WTC11 (cell line): ENCODE measurements at regions not wholly inside any gene's neighbourhood (a gene's known extent, or its start where the extent isn't known, plus 50 kb on each side); places are given as distances from the start of the nearest gene placed in this dataset.
"Not testable (repeated sequence)": the region's sequence is repeated elsewhere in the genome, so short reads cannot be mapped to it uniquely, and the experiment has no call there.

ENCODE experiments used
- ATF1 ChIP-seq: sonication (generic); formaldehyde crosslinking; IDR thresholded peaks from 2 replicates; pipeline ENCODE4 v1.8.1; 2023; ENCODE audit warnings: mild to moderate bottlenecking, moderate library complexity, missing genetic modification reagents
- CREM ChIP-seq: sonication (generic); formaldehyde crosslinking; IDR thresholded peaks from 2 replicates; pipeline ENCODE4 v1.8.1; 2022; ENCODE audit warnings: mild to moderate bottlenecking, missing genetic modification reagents, moderate library complexity
- CTCF ChIP-seq: fragments of 200-600 bp; IDR thresholded peaks from 2 replicates; pipeline ENCODE4 v1.8.0; 2022; ENCODE audit warnings: antibody characterized with exemption
- ELF4 ChIP-seq: sonication (generic); formaldehyde crosslinking; IDR thresholded peaks from 2 replicates; pipeline ENCODE4 v1.8.1; 2022; ENCODE audit warnings: low read depth, mild to moderate bottlenecking, moderate library complexity, missing genetic modification reagents
- SMAD4 ChIP-seq: sonication (generic); formaldehyde crosslinking; IDR thresholded peaks from 2 replicates; pipeline ENCODE4 v1.8.0; 2022; ENCODE audit warnings: mild to moderate bottlenecking, missing genetic modification reagents
- SOX15 ChIP-seq: fragments of 250-450 bp; sonication (Bioruptor Pico); IDR thresholded peaks from 2 replicates; pipeline ENCODE4 v1.9.0; 2021; ENCODE audit warnings: mild to moderate bottlenecking
- ZNF671 ChIP-seq: fragments of 250-450 bp; sonication (Bioruptor Pico); IDR thresholded peaks from 2 replicates; pipeline ENCODE4 v1.8.0; 2021; ENCODE audit warnings: mild to moderate bottlenecking

- TF ChIP-seq CTCF; ZNF671; SOX15 (CRISPR knock-in tag); ELF4 (CRISPR knock-in tag); ATF1; CREM (CRISPR knock-in tag); SMAD4 (CRISPR knock-in tag): not testable (repeated sequence)
Observed at GRCh38 chr6:9290342-9290741, 855.0 kb upstream of the SLC35B3 start.
